ENCODE measurements at regions not wholly inside any gene's neighbourhood (a gene's known extent, or its start where the extent isn't known, plus 50 kb on each side); places are given as distances from the start of the nearest gene placed in this dataset.
"Not testable (repeated sequence)": the region's sequence is repeated elsewhere in the genome, so short reads cannot be mapped to it uniquely, and the experiment has no call there.

GRCh38 chr21:10325546-10325945, 195.8 kb upstream of the TPTE start:
- not testable (repeated sequence) for ATAC-seq

GRCh38 chr21:10326146-10326545, 195.2 kb upstream of the TPTE start:
- not testable (repeated sequence) for ATAC-seq

- ATAC-seq, result not testable (repeated sequence)
These were observed 192.7 kb upstream of the TPTE start for GRCh38 chr21:10328646-10329045.

- not testable (repeated sequence) for ATAC-seq
These were observed 190.7 kb upstream of the TPTE start for GRCh38 chr21:10330641-10331119.

GRCh38 chr21:10331134-10331533, 190.2 kb upstream of the TPTE start:
- not testable (repeated sequence) for ATAC-seq

GRCh38 chr21:10332935-10333334, 188.4 kb upstream of the TPTE start:
- ATAC-seq, result not testable (repeated sequence)

- ATAC-seq, result not testable (repeated sequence)
These were observed 187.0 kb upstream of the TPTE start for GRCh38 chr21:10334391-10334790.

- ATAC-seq, result peak; percentile 63
These were observed 179.0 kb upstream of the TPTE start for GRCh38 chr21:10342261-10342956.

GRCh38 chr21:10343146-10343935, 178.0 kb upstream of the TPTE start:
- not testable (repeated sequence) for ATAC-seq

- ATAC-seq, result not testable (repeated sequence)
These were observed 177.1 kb upstream of the TPTE start for GRCh38 chr21:10344266-10344665.

GRCh38 chr21:10345178-10345612, 176.2 kb upstream of the TPTE start:
- not testable (repeated sequence) for ATAC-seq

- not testable (repeated sequence) for ATAC-seq
These were observed 175.1 kb upstream of the TPTE start for GRCh38 chr21:10346249-10346648.

GRCh38 chr21:10346933-10347615, 174.3 kb upstream of the TPTE start:
- not testable (repeated sequence) for ATAC-seq

- not testable (repeated sequence) for ATAC-seq
These were observed 173.7 kb upstream of the TPTE start for GRCh38 chr21:10347675-10348074.

GRCh38 chr21:10348150-10348549, 173.2 kb upstream of the TPTE start:
- not testable (repeated sequence) for ATAC-seq

GRCh38 chr21:10354851-10355578, 166.4 kb upstream of the TPTE start:
- ATAC-seq, result not testable (repeated sequence)

GRCh38 chr21:10359120-10359519, 162.3 kb upstream of the TPTE start:
- not testable (repeated sequence) for ATAC-seq

- not testable (repeated sequence) for ATAC-seq
These were observed 161.5 kb upstream of the TPTE start for GRCh38 chr21:10359911-10360310.

GRCh38 chr21:10361214-10361736, 160.1 kb upstream of the TPTE start:
- not testable (repeated sequence) for ATAC-seq

GRCh38 chr21:10362816-10363215, 158.6 kb upstream of the TPTE start:
- ATAC-seq, result not testable (repeated sequence)

- not testable (repeated sequence) for ATAC-seq
These were observed 158.1 kb upstream of the TPTE start for GRCh38 chr21:10363321-10363720.

GRCh38 chr21:10366210-10366609, 155.2 kb upstream of the TPTE start:
- ATAC-seq, result not testable (repeated sequence)
